ENCODE measurements at regions not wholly inside any gene's neighbourhood (a gene's known extent, or its start where the extent isn't known, plus 50 kb on each side); places are given as distances from the start of the nearest gene placed in this dataset.

GRCh38 chr7:142334806-142335205, 76.9 kb upstream of the PRSS58 start:
- TF ChIP-seq CTCF (IDR thresholded peaks at IDR 0.05) (no peak), POLR2A (IDR thresholded peaks at IDR 0.05) (no peak), POLR2AphosphoS5 (IDR thresholded peaks at IDR 0.05; ENCODE audit: insufficient read depth in 1 of 2, low read depth in 1 of 2) (no peak)
- H3K27me3 ChIP-seq = no peaks in the 10 kb centered on the region
- DNase-seq (ENCODE audit: extremely low spot score in 2 of 2) = no peak
- no peak overlapping the region for H3K4me3 ChIP-seq
- no peaks in the 10 kb centered on the region for H3K36me3 ChIP-seq
- no peaks in the 10 kb centered on the region for H3K4me1 ChIP-seq
- no peaks in the 10 kb centered on the region for H3K9me3 ChIP-seq
- no peak overlapping the region for H3K27ac ChIP-seq
- intact Hi-C loops (cut with DNase I) = no loop called here

- intact Hi-C loops (cut with DNase I) = no loop called here
- H3K27me3 ChIP-seq = no peaks in the 10 kb centered on the region
- TF ChIP-seq POLR2A (IDR thresholded peaks at IDR 0.05) = no peak
- TF ChIP-seq POLR2AphosphoS5 (IDR thresholded peaks at IDR 0.05; ENCODE audit: insufficient read depth in 1 of 2, low read depth in 1 of 2) = no peak
- TF ChIP-seq CTCF (IDR thresholded peaks at IDR 0.05) = no peak
- H3K9me3 ChIP-seq = no peaks in the 10 kb centered on the region
- H3K36me3 ChIP-seq = no peaks in the 10 kb centered on the region
- DNase-seq (ENCODE audit: extremely low spot score in 2 of 2) = no peak
- no peak overlapping the region for H3K4me3 ChIP-seq
- H3K27ac ChIP-seq = no peak overlapping the region
- H3K4me1 ChIP-seq = no peaks in the 10 kb centered on the region
Observed at GRCh38 chr7:142334236-142334635, 76.4 kb upstream of the PRSS58 start.

- H3K9me3 ChIP-seq = no peaks in the 10 kb centered on the region
- H3K27ac ChIP-seq = no peak overlapping the region
- intact Hi-C loops (cut with DNase I) = no loop called here
- H3K36me3 ChIP-seq = no peaks in the 10 kb centered on the region
- no peak overlapping the region for H3K4me3 ChIP-seq
- H3K27me3 ChIP-seq = no peaks in the 10 kb centered on the region
- TF ChIP-seq CTCF (IDR thresholded peaks at IDR 0.05) = no peak
- no peak for TF ChIP-seq POLR2AphosphoS5 (IDR thresholded peaks at IDR 0.05; ENCODE audit: insufficient read depth in 1 of 2, low read depth in 1 of 2)
- no peak for TF ChIP-seq POLR2A (IDR thresholded peaks at IDR 0.05)
- H3K4me1 ChIP-seq = no peaks in the 10 kb centered on the region
- DNase-seq (ENCODE audit: extremely low spot score in 2 of 2) = no peak
Observed at GRCh38 chr7:142332421-142332820, 74.6 kb upstream of the PRSS58 start.

GRCh38 chr7:142331941-142332340, 74.1 kb upstream of the PRSS58 start:
- Histone ChIP-seq H3K27me3 (no peaks in the 10 kb centered on the region), H3K27ac (no peak overlapping the region), H3K9me3 (no peaks in the 10 kb centered on the region), H3K4me1 (no peaks in the 10 kb centered on the region), H3K4me3 (no peak overlapping the region), H3K36me3 (no peaks in the 10 kb centered on the region)
- intact Hi-C loops (cut with DNase I) = no loop called here
- TF ChIP-seq CTCF (IDR thresholded peaks at IDR 0.05) = no peak
- TF ChIP-seq POLR2AphosphoS5 (IDR thresholded peaks at IDR 0.05; ENCODE audit: insufficient read depth in 1 of 2, low read depth in 1 of 2) = no peak
- no peak for TF ChIP-seq POLR2A (IDR thresholded peaks at IDR 0.05)
- no peak for DNase-seq (ENCODE audit: extremely low spot score in 2 of 2)

- H3K27me3 ChIP-seq = no peaks in the 10 kb centered on the region
- DNase-seq (ENCODE audit: extremely low spot score in 2 of 2) = no peak
- H3K9me3 ChIP-seq = no peaks in the 10 kb centered on the region
- H3K36me3 ChIP-seq = no peaks in the 10 kb centered on the region
- H3K27ac ChIP-seq = no peak overlapping the region
- H3K4me1 ChIP-seq = no peaks in the 10 kb centered on the region
- intact Hi-C loops (cut with DNase I) = no loop called here
- no peak overlapping the region for H3K4me3 ChIP-seq
- no peak for TF ChIP-seq POLR2AphosphoS5 (IDR thresholded peaks at IDR 0.05; ENCODE audit: insufficient read depth in 1 of 2, low read depth in 1 of 2)
- no peak for TF ChIP-seq CTCF (IDR thresholded peaks at IDR 0.05)
- TF ChIP-seq POLR2A (IDR thresholded peaks at IDR 0.05) = no peak
Observed at GRCh38 chr7:142329062-142329790, 71.4 kb upstream of the PRSS58 start.

Data from vagina (tissue), 2 donors.